Uterus (tissue), 3 donors: ENCODE measurements at regions not wholly inside any gene's neighbourhood (a gene's known extent, or its start where the extent isn't known, plus 50 kb on each side); places are given as distances from the start of the nearest gene placed in this dataset.
"Not testable (repeated sequence)": the region's sequence is repeated elsewhere in the genome, so short reads cannot be mapped to it uniquely, and the experiment has no call there.

Experiments used
- DNase-seq, 2 donors: peaks; one replicate each; pipeline ENCODE4 v3.0.0-alpha.2; 2019 to 2020
- H3K27ac ChIP-seq, 2 donors: fragments of 200-600 bp; sonication (generic); 1 replicate in 1 of 2; 2 replicates in 1 of 2; pipeline ENCODE4 v1.5.1; 2016 to 2018
- H3K27me3 ChIP-seq, 2 donors: fragments of 200-600 bp; sonication (generic); one replicate each; pipeline ENCODE4 v1.5.1; 2018 to 2019; ENCODE audit warnings: control low read depth in 1 of 2
- H3K36me3 ChIP-seq, 2 donors: fragments of 200-600 bp; sonication (generic); one replicate each; pipeline ENCODE4 v1.5.1; 2019; ENCODE audit warnings: control low read depth in 1 of 2
- H3K4me1 ChIP-seq, 2 donors: fragments of 200-600 bp; sonication (generic); one replicate each; pipeline ENCODE4 v1.5.1; 2018 to 2019; ENCODE audit warnings: control low read depth in 1 of 2
- H3K4me3 ChIP-seq, 2 donors: fragments of 200-600 bp; sonication (generic); 1 replicate in 1 of 2; 2 replicates in 1 of 2; pipeline ENCODE4 v1.5.1; 2018 to 2019; ENCODE audit warnings: mild to moderate bottlenecking in 1 of 2
- H3K9me3 ChIP-seq, 2 donors: fragments of 200-600 bp; sonication (generic); one replicate each; pipeline ENCODE4 v1.5.1; 2019; ENCODE audit warnings: control low read depth in 1 of 2
- POLR2A ChIP-seq, 2 donors: fragments of 450-650 bp; IDR thresholded peaks; one replicate each; pipeline ENCODE4 v1.6.1; 2016; ENCODE audit warnings: antibody characterized with exemption in 2 of 2, mild to moderate bottlenecking in 1 of 2, moderate library complexity in 1 of 2
- intact Hi-C: fragments of 100-400 bp; cut with DNase I; formaldehyde crosslinking; loops from one replicate; pipeline ENCODE4 v1.15.1; 2023; ENCODE audit warnings: low total_unique reads
- TF ChIP-seq, protein P1 (sequence below), 4 experiments: fragments of 200-600 bp in 2 of 4; fragments of 450-650 bp in 2 of 4; sonication (generic) in 2 of 4; IDR thresholded peaks; one replicate each; pipeline ENCODE4 v1.5.1; 2016 to 2019; ENCODE audit warnings: antibody characterized with exemption in 4 of 4, mild to moderate bottlenecking in 2 of 4, moderate library complexity in 1 of 4
- donor health status: DM: yes; HTN: yes; CAD: no.

GRCh38 chr6:19925533-19925932 lies 88.4 kb downstream of the ID4 start:
- H3K27me3 ChIP-seq, result no peaks in the 10 kb centered on the region
- H3K4me1 ChIP-seq, result no peaks in the 10 kb centered on the region
- no peak for DNase-seq
- TF ChIP-seq, protein P1, sequence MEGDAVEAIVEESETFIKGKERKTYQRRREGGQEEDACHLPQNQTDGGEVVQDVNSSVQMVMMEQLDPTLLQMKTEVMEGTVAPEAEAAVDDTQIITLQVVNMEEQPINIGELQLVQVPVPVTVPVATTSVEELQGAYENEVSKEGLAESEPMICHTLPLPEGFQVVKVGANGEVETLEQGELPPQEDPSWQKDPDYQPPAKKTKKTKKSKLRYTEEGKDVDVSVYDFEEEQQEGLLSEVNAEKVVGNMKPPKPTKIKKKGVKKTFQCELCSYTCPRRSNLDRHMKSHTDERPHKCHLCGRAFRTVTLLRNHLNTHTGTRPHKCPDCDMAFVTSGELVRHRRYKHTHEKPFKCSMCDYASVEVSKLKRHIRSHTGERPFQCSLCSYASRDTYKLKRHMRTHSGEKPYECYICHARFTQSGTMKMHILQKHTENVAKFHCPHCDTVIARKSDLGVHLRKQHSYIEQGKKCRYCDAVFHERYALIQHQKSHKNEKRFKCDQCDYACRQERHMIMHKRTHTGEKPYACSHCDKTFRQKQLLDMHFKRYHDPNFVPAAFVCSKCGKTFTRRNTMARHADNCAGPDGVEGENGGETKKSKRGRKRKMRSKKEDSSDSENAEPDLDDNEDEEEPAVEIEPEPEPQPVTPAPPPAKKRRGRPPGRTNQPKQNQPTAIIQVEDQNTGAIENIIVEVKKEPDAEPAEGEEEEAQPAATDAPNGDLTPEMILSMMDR (IDR thresholded peaks at IDR 0.05), result no peak
- TF ChIP-seq POLR2A (IDR thresholded peaks at IDR 0.05), result no peak
- H3K9me3 ChIP-seq, result no peaks in the 10 kb centered on the region
- intact Hi-C loops, result no loop called here
- H3K4me3 ChIP-seq, result no peak overlapping the region
- H3K27ac ChIP-seq, result no peak overlapping the region
- no peaks in the 10 kb centered on the region for H3K36me3 ChIP-seq

DNA sequence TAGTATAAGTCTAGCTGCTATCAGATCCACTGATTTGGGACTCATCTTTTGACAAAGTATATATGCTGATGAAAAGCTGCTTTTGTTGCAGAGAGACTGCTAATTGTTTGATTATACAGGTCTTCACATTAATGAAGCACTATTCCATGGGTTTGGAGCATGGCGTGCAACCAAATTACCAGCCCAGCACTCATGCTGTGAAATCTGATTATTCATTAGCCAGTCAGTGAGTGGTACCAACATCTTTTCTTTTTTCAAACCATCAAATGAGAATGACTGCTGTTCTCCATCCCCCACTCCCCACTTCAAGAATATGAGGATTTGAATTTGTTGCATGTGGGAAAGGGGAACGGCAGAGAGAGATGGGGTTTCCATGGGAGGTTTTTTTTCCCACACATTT lies 91.3 kb downstream of the ID4 start:
- Histone ChIP-seq H3K27me3 (no peaks in the 10 kb centered on the region), H3K36me3 (no peaks in the 10 kb centered on the region), H3K9me3 (no peaks in the 10 kb centered on the region), H3K27ac (no peak overlapping the region), H3K4me1 (no peaks in the 10 kb centered on the region), H3K4me3 (no peak overlapping the region)
- intact Hi-C loops, result no loop called here
- TF ChIP-seq, protein P1 (IDR thresholded peaks at IDR 0.05), result no peak
- TF ChIP-seq POLR2A (IDR thresholded peaks at IDR 0.05), result no peak
- DNase-seq, result no peak

DNA sequence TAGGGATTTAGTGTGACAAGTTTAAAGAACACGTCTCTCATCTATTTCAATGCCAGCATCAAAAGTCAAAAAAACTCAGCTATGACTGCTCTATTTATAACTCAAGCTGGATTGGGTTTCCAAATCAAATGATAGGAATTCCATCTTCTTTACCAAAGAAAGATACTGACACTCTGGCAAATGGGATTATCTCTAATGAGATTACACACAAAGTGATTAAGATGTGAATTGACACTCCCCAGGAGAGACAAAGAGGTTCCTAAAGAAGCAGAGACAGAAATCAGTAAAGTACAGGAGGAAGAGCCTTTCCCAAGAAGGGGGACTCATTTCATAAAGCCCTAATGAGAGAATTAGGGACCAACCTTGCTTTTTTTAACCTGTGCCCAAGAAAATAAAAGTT lies 92.1 kb downstream of the ID4 start:
- no peaks in the 10 kb centered on the region for H3K27me3 ChIP-seq
- no peak for TF ChIP-seq POLR2A (IDR thresholded peaks at IDR 0.05)
- TF ChIP-seq, protein P1 (IDR thresholded peaks at IDR 0.05), result no peak
- DNase-seq, result no peak
- H3K4me1 ChIP-seq, result no peaks in the 10 kb centered on the region
- H3K4me3 ChIP-seq, result no peak overlapping the region
- intact Hi-C loops, result no loop called here
- no peak overlapping the region for H3K27ac ChIP-seq
- H3K9me3 ChIP-seq, result no peaks in the 10 kb centered on the region
- H3K36me3 ChIP-seq, result no peaks in the 10 kb centered on the region

DNA sequence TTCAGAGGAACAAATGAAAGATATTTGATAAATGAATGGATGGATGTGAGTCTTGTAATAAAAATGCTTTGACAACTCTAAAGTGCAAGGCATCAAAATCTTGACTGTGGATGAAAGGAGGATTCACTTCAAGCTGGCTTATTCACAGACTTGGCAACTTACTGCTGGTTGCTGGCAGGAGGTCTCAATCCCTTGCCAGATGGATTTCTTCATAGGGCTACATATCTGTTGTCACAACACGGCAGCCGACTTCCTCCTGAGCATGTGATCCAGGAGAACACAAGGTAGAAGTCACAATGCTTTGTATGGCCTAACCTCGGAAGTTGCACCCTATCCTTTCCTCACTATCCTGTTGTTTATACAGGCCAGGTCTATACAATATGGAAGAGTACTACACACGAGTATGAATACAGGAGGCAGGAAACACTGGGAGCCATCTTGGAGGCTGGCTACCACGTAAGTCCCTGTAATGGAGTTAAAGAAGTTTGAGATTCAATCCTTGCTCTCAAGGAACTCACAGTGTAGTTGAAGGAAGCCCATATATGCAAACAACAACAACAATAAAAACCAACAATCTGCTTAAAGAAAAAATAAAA lies 97.9 kb downstream of the ID4 start:
- Histone ChIP-seq H3K27ac (no peak overlapping the region), H3K4me3 (no peak overlapping the region), H3K4me1 (no peaks in the 10 kb centered on the region), H3K9me3 (no peaks in the 10 kb centered on the region), H3K27me3 (no peaks in the 10 kb centered on the region), H3K36me3 (no peaks in the 10 kb centered on the region)
- TF ChIP-seq POLR2A (IDR thresholded peaks at IDR 0.05), result no peak
- TF ChIP-seq, protein P1 (IDR thresholded peaks at IDR 0.05), result no peak
- no peak for DNase-seq
- intact Hi-C loops, result no loop called here

GRCh38 chr6:19939321-19939720 lies 102.2 kb downstream of the ID4 start:
- H3K9me3 ChIP-seq, DNase-seq, intact Hi-C loops, H3K36me3 ChIP-seq, H3K4me3 ChIP-seq, H3K27me3 ChIP-seq, H3K4me1 ChIP-seq, H3K27ac ChIP-seq: not testable (repeated sequence)

- H3K27ac ChIP-seq, intact Hi-C loops, H3K4me3 ChIP-seq, H3K9me3 ChIP-seq, H3K4me1 ChIP-seq, H3K36me3 ChIP-seq, DNase-seq, H3K27me3 ChIP-seq: not testable (repeated sequence)
Measured at GRCh38 chr6:19939926-19940325, 102.8 kb downstream of the ID4 start.
